GM13976 (cell line): ENCODE measurements at regions not wholly inside any gene's neighbourhood (a gene's known extent, or its start where the extent isn't known, plus 50 kb on each side); places are given as distances from the start of the nearest gene placed in this dataset.

Experiments used
- DNase-seq: peaks from one replicate; pipeline ENCODE4 v3.0.0; 2012; ENCODE audit warnings: low spot score
- in situ Hi-C: fragments of 300-500 bp; cut with MboI; formaldehyde crosslinking; loops from one replicate; pipeline ENCODE4 v1.12.0; 2022; ENCODE audit warnings: low sequenced_read_pairs, mixed read lengths, inconsistent platforms; ENCODE audit not compliant: unreplicated experiment
- TF ChIP-seq, protein P1 (sequence below): IDR thresholded peaks from 2 replicates; pipeline ENCODE4 v1.5.1; 2012; ENCODE audit warnings: borderline replicate concordance, mild to moderate bottlenecking; ENCODE audit not compliant: insufficient read depth; ENCODE audit errors: extremely low read depth, missing control alignments, control extremely low read depth

GRCh38 chr15:35874260-35874905 is 328.4 kb upstream of the DPH6 start:
- TF ChIP-seq, protein P1, sequence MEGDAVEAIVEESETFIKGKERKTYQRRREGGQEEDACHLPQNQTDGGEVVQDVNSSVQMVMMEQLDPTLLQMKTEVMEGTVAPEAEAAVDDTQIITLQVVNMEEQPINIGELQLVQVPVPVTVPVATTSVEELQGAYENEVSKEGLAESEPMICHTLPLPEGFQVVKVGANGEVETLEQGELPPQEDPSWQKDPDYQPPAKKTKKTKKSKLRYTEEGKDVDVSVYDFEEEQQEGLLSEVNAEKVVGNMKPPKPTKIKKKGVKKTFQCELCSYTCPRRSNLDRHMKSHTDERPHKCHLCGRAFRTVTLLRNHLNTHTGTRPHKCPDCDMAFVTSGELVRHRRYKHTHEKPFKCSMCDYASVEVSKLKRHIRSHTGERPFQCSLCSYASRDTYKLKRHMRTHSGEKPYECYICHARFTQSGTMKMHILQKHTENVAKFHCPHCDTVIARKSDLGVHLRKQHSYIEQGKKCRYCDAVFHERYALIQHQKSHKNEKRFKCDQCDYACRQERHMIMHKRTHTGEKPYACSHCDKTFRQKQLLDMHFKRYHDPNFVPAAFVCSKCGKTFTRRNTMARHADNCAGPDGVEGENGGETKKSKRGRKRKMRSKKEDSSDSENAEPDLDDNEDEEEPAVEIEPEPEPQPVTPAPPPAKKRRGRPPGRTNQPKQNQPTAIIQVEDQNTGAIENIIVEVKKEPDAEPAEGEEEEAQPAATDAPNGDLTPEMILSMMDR: no peak
- DNase-seq: no peak
- in situ Hi-C loops: no loop called here

- no peak for DNase-seq
- in situ Hi-C loops: no loop called here
- TF ChIP-seq, protein P1: no peak
Observed at GRCh38 chr15:35876762-35877161, 330.8 kb upstream of the DPH6 start.

DNA sequence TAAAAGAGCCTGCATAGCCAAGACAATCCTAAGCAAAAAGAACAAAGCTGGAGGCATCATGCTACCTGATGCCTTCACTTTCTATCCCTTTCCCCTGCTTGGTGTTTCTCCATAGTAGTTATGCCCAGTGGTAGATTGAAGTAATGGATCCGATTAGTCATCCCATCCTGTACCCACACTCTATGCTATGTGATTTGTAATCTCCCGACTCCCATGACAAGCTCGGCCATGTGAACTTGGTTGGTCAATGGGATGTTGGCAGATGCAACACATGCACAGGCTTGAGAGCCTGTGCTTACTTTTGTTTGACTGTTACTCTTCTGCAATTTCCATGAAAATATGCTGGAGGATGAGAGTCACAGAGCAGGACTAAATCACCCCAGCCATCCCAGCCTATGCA is 334.9 kb upstream of the DPH6 start:
- DNase-seq: no peak
- TF ChIP-seq, protein P1: no peak
- in situ Hi-C loops: no loop called here

GRCh38 chr15:35885870-35886269 is 339.9 kb upstream of the DPH6 start:
- in situ Hi-C loops: no loop called here
- no peak for DNase-seq
- TF ChIP-seq, protein P1: no peak

DNA sequence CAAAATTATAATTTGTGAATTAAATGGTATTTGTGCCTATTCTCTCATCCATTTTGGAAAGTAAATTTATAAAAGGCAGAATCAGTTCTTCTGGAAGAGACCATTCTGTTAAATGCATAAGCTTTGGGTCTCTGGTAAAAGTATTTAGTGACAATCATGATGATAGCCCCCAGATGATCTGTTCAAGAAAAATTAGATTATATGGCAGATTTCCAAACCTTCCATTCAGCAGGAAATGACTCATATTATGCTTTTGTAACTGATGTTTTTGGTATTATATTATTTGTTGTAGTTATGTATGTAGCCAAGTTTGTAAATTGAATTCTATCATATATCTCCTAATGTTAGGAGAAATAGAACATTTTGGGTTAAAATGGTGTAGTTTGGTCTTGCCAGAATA is 340.8 kb upstream of the DPH6 start:
- TF ChIP-seq, protein P1: no peak
- no peak for DNase-seq
- in situ Hi-C loops: no loop called here

- DNase-seq: no peak
- in situ Hi-C loops: no loop called here
- TF ChIP-seq, protein P1: no peak
Observed at GRCh38 chr15:35888815-35889214, 342.9 kb upstream of the DPH6 start.
